OCI-LY3 (cell line): ENCODE measurements at regions not wholly inside any gene's neighbourhood (a gene's known extent, or its start where the extent isn't known, plus 50 kb on each side); places are given as distances from the start of the nearest gene placed in this dataset.

Source experiments
- H2AFZ ChIP-seq: fragments of 200-600, 300-600 bp; shearing (Covaris generic); 2 replicates; pipeline ENCODE4 v1.6.0; 2014; ENCODE audit warnings: antibody characterized with exemption, low read depth, low read length
- H3K27ac ChIP-seq: fragments of 200-600, 300-600 bp; sonication (generic); 2 replicates; pipeline ENCODE4 v1.5.1; 2014; ENCODE audit warnings: mild to moderate bottlenecking, low read length, moderate library complexity, mixed read lengths
- H3K27me3 ChIP-seq: fragments of 200-600, 300-600 bp; sonication (generic); 2 replicates; pipeline ENCODE4 v1.6.1; 2014; ENCODE audit warnings: low read depth, low read length, mixed read lengths
- H3K36me3 ChIP-seq: fragments of 200-600, 300-600 bp; sonication (generic); replicated peaks from 2 replicates; pipeline ENCODE3; 2014; ENCODE audit warnings: low read depth, low read length, mixed read lengths
- H3K4me1 ChIP-seq: fragments of 300-600, 200-600 bp; sonication (generic); 2 replicates; pipeline ENCODE4 v1.6.1; 2014; ENCODE audit warnings: low read length, mixed read lengths
- H3K4me2 ChIP-seq: fragments of 200-600, 300-600 bp; sonication (generic); 2 replicates; pipeline ENCODE4 v1.6.1; 2014; ENCODE audit warnings: low read length, mixed read lengths
- H3K4me3 ChIP-seq: fragments of 300-600, 200-600 bp; sonication (generic); 2 replicates; pipeline ENCODE4 v1.5.1; 2014; ENCODE audit warnings: antibody characterized with exemption, mild to moderate bottlenecking, low read length, moderate library complexity
- H3K79me2 ChIP-seq: fragments of 300-600, 200-600 bp; shearing (Covaris generic); 2 replicates; pipeline ENCODE4 v1.6.1; 2014; ENCODE audit warnings: mild to moderate bottlenecking, low read length, mixed read lengths
- H3K9ac ChIP-seq: fragments of 300-600, 200-600 bp; shearing (Covaris generic); 2 replicates; pipeline ENCODE4 v1.6.0; 2014; ENCODE audit warnings: mild to moderate bottlenecking, low read length, moderate library complexity
- H3K9me3 ChIP-seq: fragments of 200-600, 300-600 bp; shearing (Covaris generic); 2 replicates; pipeline ENCODE4 v1.6.1; 2014; ENCODE audit warnings: low read length, mixed read lengths; ENCODE audit not compliant: insufficient read depth
- H4K20me1 ChIP-seq: fragments of 200-600, 300-600 bp; sonication (generic); 2 replicates; pipeline ENCODE4 v1.6.1; 2016; ENCODE audit warnings: low read length, mixed read lengths; ENCODE audit not compliant: insufficient read depth
- CTCF ChIP-seq: fragments of 200-600, 300-600 bp; sonication (generic); IDR thresholded peaks from 2 replicates; pipeline ENCODE4 v1.5.1; 2014; ENCODE audit warnings: antibody characterized with exemption, low read length, low read depth
- EZH2phosphoT487 ChIP-seq: fragments of 200-600 bp; shearing (Covaris generic); IDR thresholded peaks from 2 replicates; pipeline ENCODE4 v1.6.1; 2018; ENCODE audit warnings: antibody characterized with exemption, mixed run types, low read depth

- H3K4me1 ChIP-seq, result peaks cover 49% of the 10 kb centered on the region
- no peak overlapping the region for H2AFZ ChIP-seq
- H3K4me2 ChIP-seq, result peak overlapping the region; percentile 81; the same call in 1 of the 2 replicates
- no peak overlapping the region for H3K9ac ChIP-seq
- H3K9me3 ChIP-seq, result no peaks in the 10 kb centered on the region
- H3K36me3 ChIP-seq, result no peaks in the 10 kb centered on the region
- H3K79me2 ChIP-seq, result no peaks in the 10 kb centered on the region
- H3K27ac ChIP-seq, result no peak overlapping the region
- no peaks in the 10 kb centered on the region for H4K20me1 ChIP-seq
- no peak for TF ChIP-seq EZH2phosphoT487
- TF ChIP-seq CTCF, result no peak
- H3K27me3 ChIP-seq, result no peaks in the 10 kb centered on the region
- no peak overlapping the region for H3K4me3 ChIP-seq
Measured at GRCh38 chr5:60338846-60339245, 361.1 kb downstream of the DEPDC1B start.

- no peak for TF ChIP-seq EZH2phosphoT487
- Histone ChIP-seq H3K9ac (no peak overlapping the region), H2AFZ (no peak overlapping the region), H3K36me3 (no peaks in the 10 kb centered on the region), H3K4me1 (peaks cover 48% of the 10 kb centered on the region), H3K9me3 (no peaks in the 10 kb centered on the region), H3K27ac (no peak overlapping the region), H3K4me3 (no peak overlapping the region), H3K4me2 (no peak overlapping the region), H3K79me2 (no peaks in the 10 kb centered on the region), H3K27me3 (no peaks in the 10 kb centered on the region), H4K20me1 (no peaks in the 10 kb centered on the region)
Measured at GRCh38 chr5:60336491-60336890, 363.5 kb downstream of the DEPDC1B start.

GRCh38 chr5:60335913-60336312 lies 364.1 kb downstream of the DEPDC1B start:
- Histone ChIP-seq H3K4me2 (no peak overlapping the region), H3K4me1 (peaks cover 42% of the 10 kb centered on the region), H2AFZ (no peak overlapping the region), H3K4me3 (no peak overlapping the region), H3K79me2 (no peaks in the 10 kb centered on the region), H3K27me3 (no peaks in the 10 kb centered on the region), H3K9ac (no peak overlapping the region), H3K36me3 (no peaks in the 10 kb centered on the region), H3K27ac (no peak overlapping the region), H4K20me1 (no peaks in the 10 kb centered on the region), H3K9me3 (no peaks in the 10 kb centered on the region)
- TF ChIP-seq EZH2phosphoT487 (no peak), CTCF (no peak)

GRCh38 chr5:60334281-60334713 lies 365.7 kb downstream of the DEPDC1B start:
- H3K27ac ChIP-seq, result no peak overlapping the region
- no peaks in the 10 kb centered on the region for H3K9me3 ChIP-seq
- no peak overlapping the region for H2AFZ ChIP-seq
- H3K4me1 ChIP-seq, result peaks cover 28% of the 10 kb centered on the region
- no peak overlapping the region for H3K4me2 ChIP-seq
- H3K79me2 ChIP-seq, result no peaks in the 10 kb centered on the region
- TF ChIP-seq EZH2phosphoT487 (no peak), CTCF (no peak)
- no peak overlapping the region for H3K9ac ChIP-seq
- no peaks in the 10 kb centered on the region for H3K27me3 ChIP-seq
- no peaks in the 10 kb centered on the region for H3K36me3 ChIP-seq
- H4K20me1 ChIP-seq, result no peaks in the 10 kb centered on the region
- no peak overlapping the region for H3K4me3 ChIP-seq
